ENCODE measurements at regions not wholly inside any gene's neighbourhood (a gene's known extent, or its start where the extent isn't known, plus 50 kb on each side); places are given as distances from the start of the nearest gene placed in this dataset.

- H3K4me3 ChIP-seq (ENCODE audit: insufficient read length, low read depth): no peak overlapping the region
- H3K9ac ChIP-seq (ENCODE audit: insufficient read length, low read depth): no peak overlapping the region
- H3K9me3 ChIP-seq (ENCODE audit: insufficient read depth, low read length): no peaks in the 10 kb centered on the region
- DNase-seq (ENCODE audit: low read depth, low spot score): no peak
- no peaks in the 10 kb centered on the region for H3K27me3 ChIP-seq (ENCODE audit: insufficient read depth, insufficient read length)
- no peaks in the 10 kb centered on the region for H3K4me1 ChIP-seq (ENCODE audit: insufficient read depth, insufficient read length)
- no peak for TF ChIP-seq YY1 (IDR thresholded peaks at IDR 0.05; ENCODE audit: insufficient read depth, insufficient read length)
- TF ChIP-seq SUZ12 (IDR thresholded peaks at IDR 0.05; ENCODE audit: extremely low read depth, insufficient read depth, insufficient read length): no peak
- no peak for TF ChIP-seq ZNF274 (IDR thresholded peaks at IDR 0.05; ENCODE audit: low read depth, low read length)
- H3K36me3 ChIP-seq (ENCODE audit: insufficient read depth, insufficient read length, low read length): no peaks in the 10 kb centered on the region
Measured at GRCh38 chr5:66351813-66352212, 207.7 kb downstream of the SREK1 start.

DNA sequence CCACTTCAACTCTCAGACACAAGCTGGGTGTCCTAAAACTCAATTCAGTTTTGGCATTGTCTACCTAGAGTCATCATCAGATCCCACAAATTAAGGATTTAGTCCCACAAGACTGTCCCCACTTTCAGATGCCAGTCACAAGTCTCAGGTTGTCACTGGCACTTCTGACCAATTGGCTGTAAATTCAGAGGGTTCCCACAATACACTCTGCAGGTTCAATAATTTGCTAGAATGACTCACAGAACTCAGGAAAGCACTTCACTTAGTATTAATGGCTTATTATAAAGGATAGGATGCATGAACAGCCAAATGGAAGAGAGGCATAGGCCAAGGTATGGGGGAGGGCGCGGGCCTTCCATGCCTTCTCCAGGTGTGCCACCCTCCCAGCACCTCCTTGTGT, 209.1 kb downstream of the SREK1 start:
- Histone ChIP-seq H3K36me3 (ENCODE audit: insufficient read depth, insufficient read length, low read length) (no peaks in the 10 kb centered on the region), H3K4me3 (ENCODE audit: insufficient read length, low read depth) (no peak overlapping the region), H3K9me3 (ENCODE audit: insufficient read depth, low read length) (no peaks in the 10 kb centered on the region), H3K27me3 (ENCODE audit: insufficient read depth, insufficient read length) (no peaks in the 10 kb centered on the region), H3K9ac (ENCODE audit: insufficient read length, low read depth) (no peak overlapping the region), H3K4me1 (ENCODE audit: insufficient read depth, insufficient read length) (no peaks in the 10 kb centered on the region)
- DNase-seq (ENCODE audit: low read depth, low spot score): no peak
- TF ChIP-seq ZNF274 (IDR thresholded peaks at IDR 0.05; ENCODE audit: low read depth, low read length): no peak
- TF ChIP-seq SUZ12 (IDR thresholded peaks at IDR 0.05; ENCODE audit: extremely low read depth, insufficient read depth, insufficient read length): no peak
- no peak for TF ChIP-seq YY1 (IDR thresholded peaks at IDR 0.05; ENCODE audit: insufficient read depth, insufficient read length)

DNA sequence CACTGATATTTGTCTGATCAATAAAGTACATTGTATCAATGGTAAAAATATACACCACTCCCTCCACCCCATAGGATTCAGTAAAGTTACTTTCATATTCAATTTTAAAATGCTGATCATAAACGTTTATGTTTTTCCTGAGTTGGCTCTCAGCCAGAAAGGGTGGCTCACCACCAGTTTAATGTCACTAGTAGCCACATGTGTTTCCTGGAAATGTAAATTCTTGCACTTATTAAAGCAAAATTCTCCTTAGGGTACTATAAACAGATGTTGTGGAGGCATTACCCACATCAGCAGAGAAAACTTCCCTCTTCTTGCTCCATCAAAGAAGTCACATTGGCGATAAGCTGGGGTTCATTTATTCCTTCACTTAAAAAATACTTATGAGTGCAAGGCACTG, 210.3 kb downstream of the SREK1 start:
- no peak for DNase-seq (ENCODE audit: low read depth, low spot score)
- Histone ChIP-seq H3K9ac (ENCODE audit: insufficient read length, low read depth) (no peak overlapping the region), H3K4me3 (ENCODE audit: insufficient read length, low read depth) (no peak overlapping the region), H3K9me3 (ENCODE audit: insufficient read depth, low read length) (no peaks in the 10 kb centered on the region), H3K27me3 (ENCODE audit: insufficient read depth, insufficient read length) (no peaks in the 10 kb centered on the region), H3K4me1 (ENCODE audit: insufficient read depth, insufficient read length) (no peaks in the 10 kb centered on the region), H3K36me3 (ENCODE audit: insufficient read depth, insufficient read length, low read length) (no peaks in the 10 kb centered on the region)
- TF ChIP-seq YY1 (IDR thresholded peaks at IDR 0.05; ENCODE audit: insufficient read depth, insufficient read length): no peak
- no peak for TF ChIP-seq SUZ12 (IDR thresholded peaks at IDR 0.05; ENCODE audit: extremely low read depth, insufficient read depth, insufficient read length)
- no peak for TF ChIP-seq ZNF274 (IDR thresholded peaks at IDR 0.05; ENCODE audit: low read depth, low read length)

DNA sequence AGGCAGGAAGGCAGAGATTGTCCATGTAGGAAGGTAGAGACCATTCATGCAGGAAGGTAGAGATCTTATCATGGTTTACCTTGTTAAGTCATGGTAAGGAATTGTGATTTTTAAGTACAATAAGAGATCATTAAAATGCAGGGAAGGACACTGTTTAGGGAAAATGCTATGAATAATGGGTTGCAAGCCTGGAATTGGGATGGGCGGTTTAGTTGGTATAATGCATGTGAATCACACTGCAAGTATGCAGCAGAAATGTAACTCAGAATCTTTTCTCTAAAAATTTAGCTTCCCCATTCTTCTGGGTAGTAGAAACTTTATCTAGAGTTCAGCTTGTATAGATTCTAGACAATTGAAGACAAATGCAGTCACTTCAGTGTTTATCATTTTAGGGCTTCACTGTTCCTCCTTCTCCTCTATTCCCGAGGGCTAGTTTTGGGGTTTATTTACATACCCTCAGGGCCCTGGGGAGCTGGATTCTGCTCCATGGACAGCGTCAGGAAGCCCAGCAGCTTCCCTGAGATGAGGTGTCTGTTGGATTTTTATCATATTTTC, 212.0 kb downstream of the SREK1 start:
- Histone ChIP-seq H3K4me3 (ENCODE audit: insufficient read length, low read depth) (no peak overlapping the region), H3K36me3 (ENCODE audit: insufficient read depth, insufficient read length, low read length) (no peaks in the 10 kb centered on the region), H3K27me3 (ENCODE audit: insufficient read depth, insufficient read length) (no peaks in the 10 kb centered on the region), H3K9me3 (ENCODE audit: insufficient read depth, low read length) (no peaks in the 10 kb centered on the region), H3K9ac (ENCODE audit: insufficient read length, low read depth) (no peak overlapping the region), H3K4me1 (ENCODE audit: insufficient read depth, insufficient read length) (no peaks in the 10 kb centered on the region)
- TF ChIP-seq SUZ12 (IDR thresholded peaks at IDR 0.05; ENCODE audit: extremely low read depth, insufficient read depth, insufficient read length) (no peak), YY1 (IDR thresholded peaks at IDR 0.05; ENCODE audit: insufficient read depth, insufficient read length) (no peak), ZNF274 (IDR thresholded peaks at IDR 0.05; ENCODE audit: low read depth, low read length) (no peak)
- no peak for DNase-seq (ENCODE audit: low read depth, low spot score)

- H3K27me3 ChIP-seq (ENCODE audit: insufficient read depth, insufficient read length): no peaks in the 10 kb centered on the region
- H3K4me3 ChIP-seq (ENCODE audit: insufficient read length, low read depth): no peak overlapping the region
- no peak for TF ChIP-seq SUZ12 (IDR thresholded peaks at IDR 0.05; ENCODE audit: extremely low read depth, insufficient read depth, insufficient read length)
- TF ChIP-seq YY1 (IDR thresholded peaks at IDR 0.05; ENCODE audit: insufficient read depth, insufficient read length): no peak
- TF ChIP-seq ZNF274 (IDR thresholded peaks at IDR 0.05; ENCODE audit: low read depth, low read length): no peak
- H3K36me3 ChIP-seq (ENCODE audit: insufficient read depth, insufficient read length, low read length): no peaks in the 10 kb centered on the region
- DNase-seq (ENCODE audit: low read depth, low spot score): no peak
- H3K4me1 ChIP-seq (ENCODE audit: insufficient read depth, insufficient read length): no peaks in the 10 kb centered on the region
- no peak overlapping the region for H3K9ac ChIP-seq (ENCODE audit: insufficient read length, low read depth)
- no peaks in the 10 kb centered on the region for H3K9me3 ChIP-seq (ENCODE audit: insufficient read depth, low read length)
Measured at GRCh38 chr5:66358741-66359140, 214.6 kb downstream of the SREK1 start.

DNA sequence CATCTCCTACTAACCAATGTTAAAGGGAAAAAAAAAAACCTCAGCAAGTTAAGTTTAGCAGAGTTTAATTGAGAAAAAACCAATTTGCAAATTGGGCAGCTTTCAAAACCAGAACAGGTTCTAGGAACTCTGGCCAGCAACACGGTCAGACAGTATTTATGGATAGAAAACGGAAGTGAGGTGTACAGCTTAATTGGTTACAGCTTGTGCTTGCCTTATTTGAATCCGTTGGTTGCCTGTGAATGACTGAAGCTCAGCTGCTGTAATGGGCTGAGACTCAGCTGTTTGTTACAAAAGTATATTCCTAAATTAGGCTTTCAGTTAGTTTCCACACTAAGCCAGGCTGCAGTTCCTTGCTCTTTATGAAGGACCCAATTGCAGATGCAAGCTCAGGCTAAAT, 217.0 kb downstream of the SREK1 start:
- Histone ChIP-seq H3K9me3 (ENCODE audit: insufficient read depth, low read length) (no peaks in the 10 kb centered on the region), H3K36me3 (ENCODE audit: insufficient read depth, insufficient read length, low read length) (no peaks in the 10 kb centered on the region), H3K4me1 (ENCODE audit: insufficient read depth, insufficient read length) (no peaks in the 10 kb centered on the region), H3K27me3 (ENCODE audit: insufficient read depth, insufficient read length) (no peaks in the 10 kb centered on the region), H3K9ac (ENCODE audit: insufficient read length, low read depth) (no peak overlapping the region), H3K4me3 (ENCODE audit: insufficient read length, low read depth) (no peak overlapping the region)
- TF ChIP-seq YY1 (IDR thresholded peaks at IDR 0.05; ENCODE audit: insufficient read depth, insufficient read length) (no peak), ZNF274 (IDR thresholded peaks at IDR 0.05; ENCODE audit: low read depth, low read length) (no peak), SUZ12 (IDR thresholded peaks at IDR 0.05; ENCODE audit: extremely low read depth, insufficient read depth, insufficient read length) (no peak)
- DNase-seq (ENCODE audit: low read depth, low spot score): no peak

GRCh38 chr5:66362046-66362445, 217.9 kb downstream of the SREK1 start:
- DNase-seq (ENCODE audit: low read depth, low spot score): no peak
- Histone ChIP-seq H3K9ac (ENCODE audit: insufficient read length, low read depth) (no peak overlapping the region), H3K9me3 (ENCODE audit: insufficient read depth, low read length) (no peaks in the 10 kb centered on the region), H3K36me3 (ENCODE audit: insufficient read depth, insufficient read length, low read length) (no peaks in the 10 kb centered on the region), H3K4me1 (ENCODE audit: insufficient read depth, insufficient read length) (no peaks in the 10 kb centered on the region), H3K27me3 (ENCODE audit: insufficient read depth, insufficient read length) (no peaks in the 10 kb centered on the region), H3K4me3 (ENCODE audit: insufficient read length, low read depth) (no peak overlapping the region)
- TF ChIP-seq ZNF274 (IDR thresholded peaks at IDR 0.05; ENCODE audit: low read depth, low read length) (no peak), SUZ12 (IDR thresholded peaks at IDR 0.05; ENCODE audit: extremely low read depth, insufficient read depth, insufficient read length) (no peak), YY1 (IDR thresholded peaks at IDR 0.05; ENCODE audit: insufficient read depth, insufficient read length) (no peak)
